Endodermal cell (in vitro differentiated cells): ENCODE measurements at regions not wholly inside any gene's neighbourhood (a gene's known extent, or its start where the extent isn't known, plus 50 kb on each side); places are given as distances from the start of the nearest gene placed in this dataset.

ENCODE experiments used
- DNase-seq: peaks from one replicate; pipeline ENCODE4 v3.0.0-alpha.2; 2017
- H3K27ac ChIP-seq: 2 replicates; pipeline ENCODE4 v1.5.1; 2013; ENCODE audit warnings: mild to moderate bottlenecking, low read depth, low read length, moderate library complexity
- H3K27me3 ChIP-seq: 2 replicates; pipeline ENCODE4 v1.6.1; 2013; ENCODE audit warnings: mild to moderate bottlenecking, low read length, moderate library complexity; ENCODE audit not compliant: insufficient read depth, control insufficient read depth, poor library complexity, severe bottlenecking
- H3K36me3 ChIP-seq: 2 replicates; pipeline ENCODE4 v1.7.0; 2013; ENCODE audit warnings: mild to moderate bottlenecking, low read length, moderate library complexity; ENCODE audit not compliant: control insufficient read depth, insufficient read depth
- H3K4me1 ChIP-seq: one replicate; pipeline ENCODE4 v1.7.0; 2013; ENCODE audit warnings: low read length; ENCODE audit not compliant: control insufficient read depth, insufficient read depth
- H3K4me3 ChIP-seq: 2 replicates; pipeline ENCODE4 v1.5.1; 2013; ENCODE audit warnings: mild to moderate bottlenecking, low read length, moderate library complexity
- H3K9ac ChIP-seq: 2 replicates; pipeline ENCODE4 v1.6.1; 2013; ENCODE audit warnings: mild to moderate bottlenecking, low read length, moderate library complexity; ENCODE audit not compliant: poor library complexity, severe bottlenecking; ENCODE audit errors: extremely low read depth
- H3K9me3 ChIP-seq: 2 replicates; pipeline ENCODE4 v1.6.1; 2013; ENCODE audit warnings: mild to moderate bottlenecking, low read length, moderate library complexity; ENCODE audit not compliant: control insufficient read depth
- H3K27ac Mint-ChIP-seq: 2 replicates; pipeline ENCODE4 v1.8.0; 2020; ENCODE audit warnings: mixed read lengths
- H3K27me3 Mint-ChIP-seq: 2 replicates; pipeline ENCODE4 v1.8.0; 2021; ENCODE audit warnings: mild to moderate bottlenecking, mixed read lengths; ENCODE audit not compliant: insufficient read depth
- H3K36me3 Mint-ChIP-seq: 2 replicates; pipeline ENCODE4 v1.8.0; 2020; ENCODE audit warnings: low read depth, mixed read lengths
- H3K4me1 Mint-ChIP-seq: 2 replicates; pipeline ENCODE4 v1.8.0; 2020; ENCODE audit warnings: mixed read lengths
- H3K4me3 Mint-ChIP-seq: 2 replicates; pipeline ENCODE4 v1.8.0; 2020; ENCODE audit warnings: mild to moderate bottlenecking, moderate library complexity, mixed read lengths
- H3K9me3 Mint-ChIP-seq: 2 replicates; pipeline ENCODE4 v1.8.0; 2020; ENCODE audit warnings: mild to moderate bottlenecking, mixed read lengths
- CTCF ChIP-seq: fragments of 200-600 bp; sonication (generic); conservative IDR thresholded peaks from 2 replicates; pipeline ENCODE4 v1.5.0; 2021; ENCODE audit warnings: antibody characterized with exemption, mild to moderate bottlenecking
- WGBS, 2 experiments: methylation state at CpG; one replicate each; pipeline versions ENCODE4 v1.1.5 to v1.1.7; 2013; ENCODE audit warnings: missing lambda C conversion rate in 2 of 2, mixed read lengths in 1 of 2; ENCODE audit not compliant: insufficient coverage in 1 of 2, insufficient read length in 1 of 2; 5-methylcytosine and 5-hydroxymethylcytosine counted together

GRCh38 chr9:99678566-99678965, 143.1 kb upstream of the NR4A3 start:
- Mint-ChIP-seq H3K27ac (no peak overlapping the region), H3K27me3 (no peaks in the 10 kb centered on the region), H3K36me3 (peaks cover 11% of the 10 kb centered on the region), H3K9me3 (peaks cover 38% of the 10 kb centered on the region), H3K4me3 (no peak overlapping the region), H3K4me1 (peaks cover 3% of the 10 kb centered on the region)
- no peak overlapping the region for H3K4me3 ChIP-seq
- no peak overlapping the region for H3K9ac ChIP-seq
- no peak for DNase-seq
- H3K9me3 ChIP-seq, result peaks cover 32% of the 10 kb centered on the region
- no peaks in the 10 kb centered on the region for H3K27me3 ChIP-seq
- no peak overlapping the region for H3K27ac ChIP-seq
- no peaks in the 10 kb centered on the region for H3K4me1 ChIP-seq
- no peaks in the 10 kb centered on the region for H3K36me3 ChIP-seq
- no peak for TF ChIP-seq CTCF

GRCh38 chr9:99680191-99680590, 141.5 kb upstream of the NR4A3 start:
- Histone ChIP-seq H3K9ac (no peak overlapping the region), H3K9me3 (peaks cover 32% of the 10 kb centered on the region), H3K36me3 (no peaks in the 10 kb centered on the region), H3K27ac (no peak overlapping the region), H3K4me1 (no peaks in the 10 kb centered on the region), H3K4me3 (no peak overlapping the region), H3K27me3 (no peaks in the 10 kb centered on the region)
- H3K36me3 Mint-ChIP-seq, result peaks cover 11% of the 10 kb centered on the region
- H3K4me1 Mint-ChIP-seq, result no peaks in the 10 kb centered on the region
- no peak for DNase-seq
- H3K27ac Mint-ChIP-seq, result no peak overlapping the region
- no peak overlapping the region for H3K4me3 Mint-ChIP-seq
- peaks cover 35% of the 10 kb centered on the region for H3K9me3 Mint-ChIP-seq
- TF ChIP-seq CTCF, result no peak
- WGBS, 2 experiments, result 80 to 100% methylated on average over 1 of the region's 1 CpG
- no peaks in the 10 kb centered on the region for H3K27me3 Mint-ChIP-seq

- no peaks in the 10 kb centered on the region for H3K4me1 Mint-ChIP-seq
- H3K36me3 Mint-ChIP-seq, result peaks cover 5% of the 10 kb centered on the region
- H3K4me3 Mint-ChIP-seq, result no peak overlapping the region
- Histone ChIP-seq H3K9ac (no peak overlapping the region), H3K9me3 (peaks cover 27% of the 10 kb centered on the region), H3K4me1 (no peaks in the 10 kb centered on the region), H3K4me3 (no peak overlapping the region), H3K27ac (no peak overlapping the region), H3K36me3 (no peaks in the 10 kb centered on the region), H3K27me3 (no peaks in the 10 kb centered on the region)
- no peaks in the 10 kb centered on the region for H3K27me3 Mint-ChIP-seq
- no peak for TF ChIP-seq CTCF
- H3K27ac Mint-ChIP-seq, result peak overlapping the region; percentile 53
- H3K9me3 Mint-ChIP-seq, result peaks cover 27% of the 10 kb centered on the region
- DNase-seq, result no peak
Measured at GRCh38 chr9:99681113-99681512, 140.6 kb upstream of the NR4A3 start.
